GM23248 (cell line): ENCODE measurements at regions not wholly inside any gene's neighbourhood (a gene's known extent, or its start where the extent isn't known, plus 50 kb on each side); places are given as distances from the start of the nearest gene placed in this dataset.

Source experiments
- EZH2 ChIP-seq: fragments of 200-600 bp; sonication (generic); IDR thresholded peaks from 2 replicates; pipeline ENCODE4 v1.6.1; 2018; ENCODE audit warnings: antibody characterized with exemption, mild to moderate bottlenecking; ENCODE audit not compliant: insufficient read depth, poor library complexity, severe bottlenecking
- EZH2phosphoT487 ChIP-seq: fragments of 200-600 bp; sonication (generic); IDR thresholded peaks from 2 replicates; pipeline ENCODE4 v1.6.1; 2018; ENCODE audit warnings: antibody characterized with exemption, moderate library complexity, mild to moderate bottlenecking, low read depth; ENCODE audit not compliant: insufficient read depth

- TF ChIP-seq EZH2 (no peak), EZH2phosphoT487 (no peak)
Observed at GRCh38 chr1:17995480-17995879, 112.1 kb upstream of the IGSF21 start.
